OCI-LY1 (cell line): ENCODE measurements at regions not wholly inside any gene's neighbourhood (a gene's known extent, or its start where the extent isn't known, plus 50 kb on each side); places are given as distances from the start of the nearest gene placed in this dataset.

Experiments used
- H2AFZ ChIP-seq: fragments of 200-600 bp; sonication (generic), shearing (Covaris generic); 2 replicates; pipeline ENCODE4 v1.6.0; 2014; ENCODE audit warnings: antibody characterized with exemption, mild to moderate bottlenecking, low read length
- H3F3A ChIP-seq: fragments of 200-600 bp; sonication (generic), shearing (Covaris generic); 2 replicates; pipeline ENCODE4 v1.6.0; 2014; ENCODE audit warnings: mild to moderate bottlenecking, antibody characterized with exemption, low read length, moderate library complexity; ENCODE audit not compliant: insufficient read depth
- H3K27ac ChIP-seq: fragments of 200-600 bp; sonication (generic); 2 replicates; pipeline ENCODE4 v1.5.1; 2014; ENCODE audit warnings: low read length, mixed run types, mild to moderate bottlenecking, low read depth; ENCODE audit not compliant: poor library complexity, severe bottlenecking
- H3K27me3 ChIP-seq: fragments of 200-600 bp; sonication (generic); 2 replicates; pipeline ENCODE4 v1.6.0; 2014; ENCODE audit warnings: antibody characterized with exemption, mild to moderate bottlenecking, low read length, moderate library complexity; ENCODE audit not compliant: insufficient read depth
- H3K36me3 ChIP-seq: fragments of 200-600 bp; sonication (generic); 2 replicates; pipeline ENCODE4 v1.6.1; 2014; ENCODE audit warnings: mild to moderate bottlenecking, antibody characterized with exemption, low read length, moderate library complexity, mixed read lengths; ENCODE audit not compliant: insufficient read depth
- H3K4me1 ChIP-seq: fragments of 200-600 bp; sonication (generic); 2 replicates; pipeline ENCODE4 v1.5.1; 2014; ENCODE audit warnings: mild to moderate bottlenecking, low read length, moderate library complexity; ENCODE audit not compliant: insufficient read depth, severe bottlenecking
- H3K4me2 ChIP-seq: fragments of 200-600 bp; sonication (generic), shearing (Covaris generic); 2 replicates; pipeline ENCODE4 v1.6.1; 2014; ENCODE audit warnings: low read length
- H3K4me3 ChIP-seq: fragments of 200-600 bp; sonication (generic); 2 replicates; pipeline ENCODE4 v1.5.1; 2014; ENCODE audit warnings: low read length, low read depth, mild to moderate bottlenecking, mixed read lengths; ENCODE audit not compliant: poor library complexity, severe bottlenecking
- H3K79me2 ChIP-seq: fragments of 200-600 bp; shearing (Covaris generic); 2 replicates; pipeline ENCODE4 v1.6.1; 2016; ENCODE audit warnings: mixed run types, low read length, mixed read lengths; ENCODE audit not compliant: insufficient read depth
- H3K9ac ChIP-seq: fragments of 200-600 bp; sonication (generic), shearing (Covaris generic); 2 replicates; pipeline ENCODE4 v1.6.1; 2014; ENCODE audit warnings: mild to moderate bottlenecking, low read length, mixed read lengths
- H3K9me2 ChIP-seq: fragments of 200-600 bp; sonication (generic), shearing (Covaris generic); 2 replicates; pipeline ENCODE4 v1.6.1; 2014; ENCODE audit warnings: low read depth, mild to moderate bottlenecking, low read length, mixed read lengths
- H3K9me3 ChIP-seq: fragments of 200-600 bp; shearing (Covaris generic); 2 replicates; pipeline ENCODE4 v1.6.1; 2014; ENCODE audit warnings: low read length, mixed read lengths
- H4K20me1 ChIP-seq: fragments of 200-600 bp; sonication (generic), shearing (Covaris generic); 2 replicates; pipeline ENCODE4 v1.6.0; 2016; ENCODE audit warnings: mild to moderate bottlenecking, low read length; ENCODE audit not compliant: insufficient read depth
- EZH2 ChIP-seq: fragments of 200-600 bp; sonication (generic), shearing (Covaris generic); IDR thresholded peaks from 2 replicates; pipeline ENCODE4 v1.8.0; 2017; ENCODE audit warnings: borderline replicate concordance, mixed run types, mild to moderate bottlenecking, antibody characterized with exemption, low read length, moderate library complexity, mixed read lengths
- TF ChIP-seq, protein P1 (sequence below): fragments of 200-600 bp; sonication (generic), shearing (Covaris generic); IDR thresholded peaks from 2 replicates; pipeline ENCODE4 v1.5.1; 2017; ENCODE audit warnings: mild to moderate bottlenecking, antibody characterized with exemption, low read length, moderate library complexity, mixed read lengths

GRCh38 chr17:72503556-72503955 lies 382.7 kb downstream of the SOX9 start:
- Histone ChIP-seq H3K9me3 (0 out of 2 replicates have a peak, but pooled peaks cover 4% of the 10 kb centered on the region), H3K9me2 (no peaks in the 10 kb centered on the region), H2AFZ (no peak overlapping the region), H3K4me3 (no peak overlapping the region), H4K20me1 (no peaks in the 10 kb centered on the region), H3K4me2 (no peak overlapping the region), H3K27ac (no peak overlapping the region), H3K27me3 (no peaks in the 10 kb centered on the region; the same call in 1 of the 2 replicates), H3K36me3 (no peaks in the 10 kb centered on the region), H3K4me1 (no peaks in the 10 kb centered on the region), H3F3A (no peaks in the 10 kb centered on the region), H3K79me2 (no peaks in the 10 kb centered on the region), H3K9ac (no peak overlapping the region)
- no peak for TF ChIP-seq EZH2
- TF ChIP-seq, protein P1, sequence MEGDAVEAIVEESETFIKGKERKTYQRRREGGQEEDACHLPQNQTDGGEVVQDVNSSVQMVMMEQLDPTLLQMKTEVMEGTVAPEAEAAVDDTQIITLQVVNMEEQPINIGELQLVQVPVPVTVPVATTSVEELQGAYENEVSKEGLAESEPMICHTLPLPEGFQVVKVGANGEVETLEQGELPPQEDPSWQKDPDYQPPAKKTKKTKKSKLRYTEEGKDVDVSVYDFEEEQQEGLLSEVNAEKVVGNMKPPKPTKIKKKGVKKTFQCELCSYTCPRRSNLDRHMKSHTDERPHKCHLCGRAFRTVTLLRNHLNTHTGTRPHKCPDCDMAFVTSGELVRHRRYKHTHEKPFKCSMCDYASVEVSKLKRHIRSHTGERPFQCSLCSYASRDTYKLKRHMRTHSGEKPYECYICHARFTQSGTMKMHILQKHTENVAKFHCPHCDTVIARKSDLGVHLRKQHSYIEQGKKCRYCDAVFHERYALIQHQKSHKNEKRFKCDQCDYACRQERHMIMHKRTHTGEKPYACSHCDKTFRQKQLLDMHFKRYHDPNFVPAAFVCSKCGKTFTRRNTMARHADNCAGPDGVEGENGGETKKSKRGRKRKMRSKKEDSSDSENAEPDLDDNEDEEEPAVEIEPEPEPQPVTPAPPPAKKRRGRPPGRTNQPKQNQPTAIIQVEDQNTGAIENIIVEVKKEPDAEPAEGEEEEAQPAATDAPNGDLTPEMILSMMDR = no peak

GRCh38 chr17:72504783-72505182 lies 384.0 kb downstream of the SOX9 start:
- H3K27ac ChIP-seq = no peak overlapping the region
- H3K4me1 ChIP-seq = no peaks in the 10 kb centered on the region
- 0 out of 2 replicates have a peak, but pooled peaks cover 4% of the 10 kb centered on the region for H3K9me3 ChIP-seq
- TF ChIP-seq, protein P1 = no peak
- TF ChIP-seq EZH2 = no peak
- H4K20me1 ChIP-seq = no peaks in the 10 kb centered on the region
- no peak overlapping the region for H3K4me3 ChIP-seq
- H3F3A ChIP-seq = no peaks in the 10 kb centered on the region
- H3K27me3 ChIP-seq = no peaks in the 10 kb centered on the region; the same call in 1 of the 2 replicates
- no peak overlapping the region for H3K9ac ChIP-seq
- H2AFZ ChIP-seq = no peak overlapping the region
- no peaks in the 10 kb centered on the region for H3K79me2 ChIP-seq
- no peaks in the 10 kb centered on the region for H3K36me3 ChIP-seq
- no peaks in the 10 kb centered on the region for H3K9me2 ChIP-seq
- no peak overlapping the region for H3K4me2 ChIP-seq

- Histone ChIP-seq H3K79me2 (no peaks in the 10 kb centered on the region), H4K20me1 (no peaks in the 10 kb centered on the region), H3K36me3 (no peaks in the 10 kb centered on the region), H3K9me3 (0 out of 2 replicates have a peak, but pooled peaks cover 4% of the 10 kb centered on the region), H3K27me3 (no peaks in the 10 kb centered on the region; the same call in 1 of the 2 replicates), H3K9me2 (no peaks in the 10 kb centered on the region), H3K4me3 (no peak overlapping the region), H3K4me2 (no peak overlapping the region), H3K4me1 (no peaks in the 10 kb centered on the region), H3K27ac (no peak overlapping the region), H3F3A (no peaks in the 10 kb centered on the region), H2AFZ (no peak overlapping the region), H3K9ac (no peak overlapping the region)
- no peak for TF ChIP-seq EZH2
- TF ChIP-seq, protein P1 = no peak
Measured at GRCh38 chr17:72506773-72507172, 386.0 kb downstream of the SOX9 start.
